ENCODE measurements at regions not wholly inside any gene's neighbourhood (a gene's known extent, or its start where the extent isn't known, plus 50 kb on each side); places are given as distances from the start of the nearest gene placed in this dataset.

DNA sequence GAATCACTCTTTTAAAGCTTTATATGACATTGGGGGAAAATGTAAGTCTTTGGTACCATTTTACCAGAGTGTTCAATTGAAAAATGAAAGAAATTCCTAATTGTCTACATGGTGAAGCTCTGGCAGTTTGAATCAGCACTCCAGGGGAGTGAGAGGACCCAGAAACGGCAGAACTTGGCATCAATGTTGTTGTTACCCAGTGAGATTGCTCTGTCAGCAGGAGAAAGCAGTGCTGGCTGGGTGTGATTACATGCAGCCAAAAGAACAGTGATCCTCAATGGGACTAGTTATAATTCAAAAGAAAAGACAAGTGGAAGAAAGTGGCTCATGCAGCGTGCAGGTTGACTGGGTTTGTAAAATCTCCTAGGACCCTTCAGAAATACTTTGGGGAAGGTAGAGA is 206.4 kb downstream of the PTPRC start:
- no peak overlapping the region for H3K9ac ChIP-seq (ENCODE audit: low read length)
- WGBS (ENCODE audit: extremely low coverage, insufficient coverage, insufficient read length) = no CpG with 5 or more reads among the region's 2 CpGs
- no peak overlapping the region for H4K12ac ChIP-seq (ENCODE audit: low read depth, low read length)
- H2AFZ ChIP-seq (ENCODE audit: insufficient read depth, low read length, poor library complexity) = no peak overlapping the region
- H3K23ac ChIP-seq (ENCODE audit: low read length) = no peak overlapping the region
- H3K79me1 ChIP-seq (ENCODE audit: low read length) = no peaks in the 10 kb centered on the region
- H3K4ac ChIP-seq (ENCODE audit: low read depth, low read length) = no peak overlapping the region
- H4K91ac ChIP-seq (ENCODE audit: low read depth, low read length) = no peak overlapping the region
- no peak overlapping the region for H2AK5ac ChIP-seq (ENCODE audit: low read length)
- H3K4me3 ChIP-seq (ENCODE audit: low read depth, low read length) = no peak overlapping the region
- H3K18ac ChIP-seq (ENCODE audit: low read length) = no peak overlapping the region
- H3K14ac ChIP-seq (ENCODE audit: low read length) = no peak overlapping the region
- H3K4me1 ChIP-seq (ENCODE audit: control insufficient read depth in 1 of 2, insufficient read depth in 2 of 2, low read length in 2 of 2) = no peaks in the 10 kb centered on the region
- H2BK12ac ChIP-seq (ENCODE audit: low read length) = no peak overlapping the region
- no peak overlapping the region for H4K8ac ChIP-seq (ENCODE audit: low read depth, low read length)
- H3K9me3 ChIP-seq (ENCODE audit: insufficient read depth, low read depth, low read length) = no peaks in the 10 kb centered on the region
- H3K27me3 ChIP-seq (ENCODE audit: insufficient read depth, low read length) = no peaks in the 10 kb centered on the region
- no peak overlapping the region for H2BK120ac ChIP-seq (ENCODE audit: insufficient read depth, low read length, poor library complexity)
- peaks cover 0 to 4% of the 10 kb centered on the region in 2 experiments for H3K36me3 ChIP-seq (ENCODE audit: control insufficient read depth in 1 of 2, insufficient read depth in 2 of 2, low read length in 2 of 2)
- no peak for DNase-seq
- no peaks in the 10 kb centered on the region for H3K79me2 ChIP-seq (ENCODE audit: control insufficient read depth, insufficient read depth, low read length, poor library complexity)
- no peak overlapping the region for H3K4me2 ChIP-seq (ENCODE audit: low read length)
- H3K27ac ChIP-seq (ENCODE audit: low read depth, low read length) = no peak overlapping the region
- H2BK5ac ChIP-seq (ENCODE audit: low read depth, low read length, poor library complexity) = no peak overlapping the region

DNA sequence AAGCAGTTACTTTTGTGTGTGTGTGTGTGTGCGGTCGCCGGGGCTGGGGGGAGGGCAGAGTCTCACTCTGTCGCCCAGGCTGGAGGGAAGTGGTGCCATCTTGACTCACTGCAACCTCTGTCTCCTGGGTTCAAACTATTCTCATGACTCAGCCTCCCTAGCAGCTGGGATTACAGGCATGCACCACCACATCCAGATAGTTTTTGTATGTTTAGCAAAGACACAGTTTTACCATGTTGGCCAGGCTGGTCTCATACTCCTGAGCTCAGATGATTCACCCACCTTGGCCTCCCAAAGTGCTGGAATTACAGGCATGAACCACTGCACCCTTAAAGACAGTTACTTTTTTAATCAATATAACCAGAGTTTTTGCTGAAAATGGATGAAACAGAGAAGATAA is 207.0 kb downstream of the PTPRC start:
- no CpG with 5 or more reads among the region's 4 CpGs for WGBS (ENCODE audit: extremely low coverage, insufficient coverage, insufficient read length)
- Histone ChIP-seq H2BK5ac (ENCODE audit: low read depth, low read length, poor library complexity) (no peak overlapping the region), H3K9me3 (ENCODE audit: insufficient read depth, low read depth, low read length) (no peaks in the 10 kb centered on the region), H3K14ac (ENCODE audit: low read length) (no peak overlapping the region), H3K4me3 (ENCODE audit: low read depth, low read length) (no peak overlapping the region), H2BK120ac (ENCODE audit: insufficient read depth, low read length, poor library complexity) (no peak overlapping the region), H3K4me1 (ENCODE audit: control insufficient read depth in 1 of 2, insufficient read depth in 2 of 2, low read length in 2 of 2) (no peaks in the 10 kb centered on the region), H4K12ac (ENCODE audit: low read depth, low read length) (no peak overlapping the region), H2AK5ac (ENCODE audit: low read length) (no peak overlapping the region), H3K79me2 (ENCODE audit: control insufficient read depth, insufficient read depth, low read length, poor library complexity) (no peaks in the 10 kb centered on the region), H3K27me3 (ENCODE audit: insufficient read depth, low read length) (no peaks in the 10 kb centered on the region), H3K23ac (ENCODE audit: low read length) (no peak overlapping the region), H3K79me1 (ENCODE audit: low read length) (no peaks in the 10 kb centered on the region), H3K9ac (ENCODE audit: low read length) (no peak overlapping the region), H2AFZ (ENCODE audit: insufficient read depth, low read length, poor library complexity) (no peak overlapping the region), H3K36me3 (ENCODE audit: control insufficient read depth in 1 of 2, insufficient read depth in 2 of 2, low read length in 2 of 2) (peaks cover 0 to 5% of the 10 kb centered on the region in 2 experiments), H3K18ac (ENCODE audit: low read length) (no peak overlapping the region), H4K91ac (ENCODE audit: low read depth, low read length) (no peak overlapping the region), H3K27ac (ENCODE audit: low read depth, low read length) (no peak overlapping the region), H4K8ac (ENCODE audit: low read depth, low read length) (no peak overlapping the region), H2BK12ac (ENCODE audit: low read length) (no peak overlapping the region), H3K4me2 (ENCODE audit: low read length) (no peak overlapping the region), H3K4ac (ENCODE audit: low read depth, low read length) (no peak overlapping the region)
- DNase-seq = peak; percentile 58 to 63

DNA sequence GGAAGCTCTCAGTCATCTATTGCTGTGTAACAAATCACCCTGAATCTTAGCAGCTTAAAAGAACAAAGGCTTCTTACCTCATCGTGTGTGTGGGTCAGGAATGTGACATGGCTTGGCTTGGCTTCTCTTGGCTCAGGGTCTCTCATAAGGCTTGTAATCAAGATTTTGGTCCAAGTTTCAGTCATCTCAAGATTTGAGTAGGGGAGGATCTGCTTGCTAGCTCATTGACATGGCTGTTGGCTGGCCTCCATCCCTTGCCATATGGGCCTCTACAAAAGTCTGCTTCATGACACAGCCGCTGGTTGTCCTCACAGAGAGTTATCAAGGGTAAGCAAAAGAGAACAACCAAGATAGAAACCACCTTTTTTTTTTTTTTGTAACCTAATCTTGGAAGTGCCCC is 207.7 kb downstream of the PTPRC start:
- Histone ChIP-seq H4K8ac (ENCODE audit: low read depth, low read length) (no peak overlapping the region), H3K4me3 (ENCODE audit: low read depth, low read length) (no peak overlapping the region), H3K79me1 (ENCODE audit: low read length) (no peaks in the 10 kb centered on the region), H3K9me3 (ENCODE audit: insufficient read depth, low read depth, low read length) (no peaks in the 10 kb centered on the region), H2BK5ac (ENCODE audit: low read depth, low read length, poor library complexity) (no peak overlapping the region), H2BK120ac (ENCODE audit: insufficient read depth, low read length, poor library complexity) (no peak overlapping the region), H4K91ac (ENCODE audit: low read depth, low read length) (no peak overlapping the region), H2AFZ (ENCODE audit: insufficient read depth, low read length, poor library complexity) (no peak overlapping the region), H3K9ac (ENCODE audit: low read length) (no peak overlapping the region), H3K14ac (ENCODE audit: low read length) (no peak overlapping the region), H3K79me2 (ENCODE audit: control insufficient read depth, insufficient read depth, low read length, poor library complexity) (no peaks in the 10 kb centered on the region), H3K4me1 (ENCODE audit: control insufficient read depth in 1 of 2, insufficient read depth in 2 of 2, low read length in 2 of 2) (no peaks in the 10 kb centered on the region), H3K27ac (ENCODE audit: low read depth, low read length) (no peak overlapping the region), H3K4ac (ENCODE audit: low read depth, low read length) (no peak overlapping the region), H3K4me2 (ENCODE audit: low read length) (no peak overlapping the region), H3K18ac (ENCODE audit: low read length) (no peak overlapping the region), H2BK12ac (ENCODE audit: low read length) (no peak overlapping the region), H2AK5ac (ENCODE audit: low read length) (no peak overlapping the region), H3K27me3 (ENCODE audit: insufficient read depth, low read length) (no peaks in the 10 kb centered on the region), H3K23ac (ENCODE audit: low read length) (no peak overlapping the region), H4K12ac (ENCODE audit: low read depth, low read length) (no peak overlapping the region), H3K36me3 (ENCODE audit: control insufficient read depth in 1 of 2, insufficient read depth in 2 of 2, low read length in 2 of 2) (peaks cover 0 to 4% of the 10 kb centered on the region in 2 experiments)
- peak in 1 of 2 donors; percentile 22 for DNase-seq
- WGBS (ENCODE audit: extremely low coverage, insufficient coverage, insufficient read length) = no CpG with 5 or more reads among the region's 2 CpGs

DNA sequence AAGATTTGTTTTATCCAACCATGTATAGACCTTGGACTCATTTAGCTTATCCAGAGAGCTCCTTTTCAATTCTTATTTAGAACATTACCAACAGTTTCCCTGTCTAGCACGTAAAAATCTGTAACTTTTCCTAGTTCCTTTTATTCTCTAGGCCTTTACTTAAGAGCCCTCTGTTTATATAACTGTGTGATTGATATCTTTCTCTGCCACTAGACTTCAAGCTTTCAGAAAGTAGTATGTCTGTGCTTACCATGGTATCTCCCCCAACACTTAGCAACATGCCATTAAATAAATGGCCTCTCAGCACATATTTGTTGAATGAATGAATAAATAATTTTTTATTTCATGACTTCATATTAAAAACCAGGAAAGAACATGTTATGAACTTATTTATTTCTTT is 209.4 kb downstream of the PTPRC start:
- Histone ChIP-seq H2BK120ac (ENCODE audit: insufficient read depth, low read length, poor library complexity) (no peak overlapping the region), H3K9me3 (ENCODE audit: insufficient read depth, low read depth, low read length) (no peaks in the 10 kb centered on the region), H2AFZ (ENCODE audit: insufficient read depth, low read length, poor library complexity) (no peak overlapping the region), H3K9ac (ENCODE audit: low read length) (no peak overlapping the region), H4K12ac (ENCODE audit: low read depth, low read length) (no peak overlapping the region), H3K79me2 (ENCODE audit: control insufficient read depth, insufficient read depth, low read length, poor library complexity) (no peaks in the 10 kb centered on the region), H3K4me1 (ENCODE audit: control insufficient read depth in 1 of 2, insufficient read depth in 2 of 2, low read length in 2 of 2) (no peaks in the 10 kb centered on the region), H2BK12ac (ENCODE audit: low read length) (no peak overlapping the region), H3K18ac (ENCODE audit: low read length) (no peak overlapping the region), H4K91ac (ENCODE audit: low read depth, low read length) (no peak overlapping the region), H3K4me2 (ENCODE audit: low read length) (no peak overlapping the region), H3K27ac (ENCODE audit: low read depth, low read length) (no peak overlapping the region), H3K36me3 (ENCODE audit: control insufficient read depth in 1 of 2, insufficient read depth in 2 of 2, low read length in 2 of 2) (peaks cover 0 to 4% of the 10 kb centered on the region in 2 experiments), H3K27me3 (ENCODE audit: insufficient read depth, low read length) (no peaks in the 10 kb centered on the region), H3K4ac (ENCODE audit: low read depth, low read length) (no peak overlapping the region), H2BK5ac (ENCODE audit: low read depth, low read length, poor library complexity) (no peak overlapping the region), H3K23ac (ENCODE audit: low read length) (no peak overlapping the region), H3K79me1 (ENCODE audit: low read length) (no peaks in the 10 kb centered on the region), H2AK5ac (ENCODE audit: low read length) (no peak overlapping the region), H4K8ac (ENCODE audit: low read depth, low read length) (no peak overlapping the region), H3K4me3 (ENCODE audit: low read depth, low read length) (no peak overlapping the region), H3K14ac (ENCODE audit: low read length) (no peak overlapping the region)
- no peak for DNase-seq
- no CpG with 5 or more reads among the region's 1 CpG for WGBS (ENCODE audit: extremely low coverage, insufficient coverage, insufficient read length)

All from trophoblast cell (in vitro differentiated cells and primary cell).